ENCODE measurements at regions not wholly inside any gene's neighbourhood (a gene's known extent, or its start where the extent isn't known, plus 50 kb on each side); places are given as distances from the start of the nearest gene placed in this dataset.

GRCh38 chr4:123631786-123632692, 235.4 kb downstream of the SPRY1 start:
- TF ChIP-seq POLR2A (IDR thresholded peaks at IDR 0.05; ENCODE audit: low read depth, low read length) (no peak), POLR2AphosphoS5 (IDR thresholded peaks at IDR 0.05; ENCODE audit: low read depth, low read length) (no peak), TAF1 (IDR thresholded peaks at IDR 0.05; ENCODE audit: borderline replicate concordance, low read depth, low read length) (no peak)
- DNase-seq (ENCODE audit: insufficient read length) (no peak), FAIRE-seq (no peak)

- no peak for TF ChIP-seq POLR2AphosphoS5 (IDR thresholded peaks at IDR 0.05; ENCODE audit: low read depth, low read length)
- no peak for TF ChIP-seq TAF1 (IDR thresholded peaks at IDR 0.05; ENCODE audit: borderline replicate concordance, low read depth, low read length)
- no peak for TF ChIP-seq POLR2A (IDR thresholded peaks at IDR 0.05; ENCODE audit: low read depth, low read length)
- no peak for DNase-seq (ENCODE audit: insufficient read length)
- no peak for FAIRE-seq
These were observed 236.1 kb downstream of the SPRY1 start for GRCh38 chr4:123632693-123633030.

DNA sequence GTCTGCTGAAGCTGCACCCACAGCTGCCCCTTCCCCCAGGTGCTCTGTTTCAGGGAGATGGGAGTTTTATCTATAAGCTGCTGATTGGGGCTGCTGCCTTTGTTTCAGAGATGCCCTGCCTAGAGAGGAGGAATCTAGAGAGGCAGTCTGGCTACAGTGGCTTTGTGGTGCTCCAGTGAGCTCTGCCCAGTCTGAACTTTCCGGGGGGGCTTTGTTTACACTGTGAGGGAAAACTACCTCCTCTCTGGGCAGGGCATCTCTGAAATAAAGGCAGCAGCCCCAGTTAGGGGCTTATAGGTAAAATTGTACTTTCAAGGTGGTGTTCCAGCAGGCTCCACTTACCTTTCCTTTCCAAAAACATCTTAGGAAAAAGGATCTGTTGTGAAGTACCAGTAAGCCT, 242.2 kb downstream of the SPRY1 start:
- DNase-seq (ENCODE audit: insufficient read length) (no peak), FAIRE-seq (no peak)
- no peak for TF ChIP-seq POLR2AphosphoS5 (IDR thresholded peaks at IDR 0.05; ENCODE audit: low read depth, low read length)
- TF ChIP-seq TAF1 (IDR thresholded peaks at IDR 0.05; ENCODE audit: borderline replicate concordance, low read depth, low read length) = no peak

- no peak for FAIRE-seq
- no peak for DNase-seq (ENCODE audit: insufficient read length)
- TF ChIP-seq TAF1 (IDR thresholded peaks at IDR 0.05; ENCODE audit: borderline replicate concordance, low read depth, low read length) (no peak), POLR2A (IDR thresholded peaks at IDR 0.05; ENCODE audit: low read depth, low read length) (no peak), POLR2AphosphoS5 (IDR thresholded peaks at IDR 0.05; ENCODE audit: low read depth, low read length) (no peak)
These were observed 243.7 kb downstream of the SPRY1 start for GRCh38 chr4:123640271-123640670.

- FAIRE-seq (no peak), DNase-seq (ENCODE audit: insufficient read length) (no peak)
- TF ChIP-seq POLR2AphosphoS5 (IDR thresholded peaks at IDR 0.05; ENCODE audit: low read depth, low read length) (no peak), POLR2A (IDR thresholded peaks at IDR 0.05; ENCODE audit: low read depth, low read length) (no peak), TAF1 (IDR thresholded peaks at IDR 0.05; ENCODE audit: borderline replicate concordance, low read depth, low read length) (no peak)
These were observed 244.2 kb downstream of the SPRY1 start for GRCh38 chr4:123640824-123641223.

DNA sequence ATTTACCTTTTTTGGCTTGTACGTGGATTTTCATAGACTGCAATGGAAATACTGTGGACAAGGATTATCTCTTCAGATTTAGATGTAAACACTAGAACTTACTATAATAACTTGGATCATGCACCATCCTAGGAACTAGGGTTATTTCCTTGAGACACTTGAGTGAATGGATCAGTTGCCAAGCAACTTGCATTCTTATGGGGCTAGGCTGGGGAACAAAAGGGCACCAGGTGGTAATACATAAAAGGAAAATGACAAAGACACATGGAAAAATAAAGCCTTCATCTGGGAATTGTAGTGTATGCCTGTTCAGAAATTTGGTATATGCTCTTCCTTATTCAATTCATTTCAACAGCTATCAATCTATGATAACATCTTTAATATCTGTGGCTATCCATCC, 247.1 kb downstream of the SPRY1 start:
- no peak for FAIRE-seq
- TF ChIP-seq POLR2AphosphoS5 (IDR thresholded peaks at IDR 0.05; ENCODE audit: low read depth, low read length) (no peak), POLR2A (IDR thresholded peaks at IDR 0.05; ENCODE audit: low read depth, low read length) (no peak), TAF1 (IDR thresholded peaks at IDR 0.05; ENCODE audit: borderline replicate concordance, low read depth, low read length) (no peak)
- no peak for DNase-seq (ENCODE audit: insufficient read length)

DNA sequence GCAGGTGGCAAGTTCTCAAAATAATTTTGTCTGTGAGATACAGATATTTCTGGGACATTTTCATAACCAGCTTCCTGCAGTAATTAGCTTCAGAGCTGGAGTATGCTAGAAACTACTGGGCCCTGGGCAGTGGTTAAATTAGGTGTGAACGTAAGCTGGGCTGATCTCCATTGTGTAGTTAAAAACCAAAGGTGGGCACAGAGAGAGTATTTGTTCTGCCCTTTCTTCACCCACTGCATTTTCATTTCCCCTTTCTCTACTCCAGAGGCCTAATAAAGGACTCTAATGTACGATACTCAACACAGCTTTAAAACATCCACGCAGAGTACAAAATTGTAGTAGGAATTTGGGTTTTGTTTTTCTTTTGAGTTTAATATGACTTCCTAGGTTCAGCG, 252.7 kb downstream of the SPRY1 start:
- FAIRE-seq (no peak), DNase-seq (ENCODE audit: insufficient read length) (no peak)
- TF ChIP-seq POLR2A (IDR thresholded peaks at IDR 0.05; ENCODE audit: low read depth, low read length) (no peak), TAF1 (IDR thresholded peaks at IDR 0.05; ENCODE audit: borderline replicate concordance, low read depth, low read length) (no peak), POLR2AphosphoS5 (IDR thresholded peaks at IDR 0.05; ENCODE audit: low read depth, low read length) (no peak)

- no peak for DNase-seq (ENCODE audit: insufficient read length)
- FAIRE-seq = no peak
- TF ChIP-seq POLR2A (IDR thresholded peaks at IDR 0.05; ENCODE audit: low read depth, low read length) (no peak), POLR2AphosphoS5 (IDR thresholded peaks at IDR 0.05; ENCODE audit: low read depth, low read length) (no peak), TAF1 (IDR thresholded peaks at IDR 0.05; ENCODE audit: borderline replicate concordance, low read depth, low read length) (no peak)
These were observed 253.2 kb downstream of the SPRY1 start for GRCh38 chr4:123649645-123650391.

DNA sequence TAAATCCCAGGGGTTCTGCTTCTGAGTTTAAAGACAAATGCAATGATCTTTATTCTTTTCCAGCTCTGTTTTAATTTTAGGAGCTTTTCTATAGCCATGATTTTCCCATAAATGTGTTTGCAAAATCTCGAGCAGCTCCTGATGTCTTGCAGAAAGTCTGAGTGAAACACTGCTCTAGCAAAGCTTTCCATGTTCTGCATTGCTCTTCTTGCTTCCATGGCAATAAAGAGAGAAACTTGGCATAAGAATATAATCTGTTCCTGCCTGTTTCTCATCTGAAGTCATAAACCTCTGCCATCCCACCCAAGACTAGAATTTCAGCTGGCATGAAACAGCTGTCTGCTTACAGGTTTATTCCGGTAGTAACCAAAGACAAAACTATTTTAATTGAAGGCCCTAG, 254.5 kb downstream of the SPRY1 start:
- no peak for TF ChIP-seq POLR2AphosphoS5 (IDR thresholded peaks at IDR 0.05; ENCODE audit: low read depth, low read length)
- TF ChIP-seq TAF1 (IDR thresholded peaks at IDR 0.05; ENCODE audit: borderline replicate concordance, low read depth, low read length) = no peak
- no peak for TF ChIP-seq POLR2A (IDR thresholded peaks at IDR 0.05; ENCODE audit: low read depth, low read length)
- FAIRE-seq (no peak), DNase-seq (ENCODE audit: insufficient read length) (no peak)

DNA sequence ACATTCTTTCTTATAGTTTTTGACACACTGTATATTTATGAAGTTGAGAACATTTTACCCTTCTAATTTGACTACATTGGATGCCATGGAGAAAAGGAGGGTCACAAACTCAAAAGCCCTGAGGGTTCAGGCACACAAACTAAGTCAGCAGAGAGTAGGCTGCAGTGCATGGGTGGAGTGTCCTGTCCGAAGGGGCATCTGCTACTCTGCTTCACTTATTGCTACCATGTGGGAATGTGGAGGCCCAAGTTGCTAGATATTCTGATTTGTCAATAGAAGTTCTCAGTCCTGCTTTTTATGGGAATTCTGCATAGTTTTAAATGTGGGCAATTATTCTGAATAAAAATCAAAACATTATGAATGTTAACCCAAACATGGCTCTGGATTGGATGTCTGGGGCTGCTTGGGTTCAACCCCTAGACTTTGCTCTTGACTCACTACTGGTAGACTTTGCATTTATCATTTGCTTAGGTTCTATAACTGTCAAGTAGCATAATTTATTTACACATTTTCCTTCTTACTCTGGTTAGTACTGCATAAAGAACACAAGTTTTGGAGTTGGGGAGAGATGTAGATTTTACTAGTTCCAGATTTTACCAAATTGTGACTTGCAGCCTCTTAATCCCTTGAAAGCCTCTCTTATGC, 255.1 kb downstream of the SPRY1 start:
- TF ChIP-seq POLR2AphosphoS5 (IDR thresholded peaks at IDR 0.05; ENCODE audit: low read depth, low read length) (no peak), POLR2A (IDR thresholded peaks at IDR 0.05; ENCODE audit: low read depth, low read length) (no peak), TAF1 (IDR thresholded peaks at IDR 0.05; ENCODE audit: borderline replicate concordance, low read depth, low read length) (no peak)
- FAIRE-seq (no peak), DNase-seq (ENCODE audit: insufficient read length) (no peak)

- DNase-seq (ENCODE audit: insufficient read length) (no peak), FAIRE-seq (no peak)
- no peak for TF ChIP-seq POLR2A (IDR thresholded peaks at IDR 0.05; ENCODE audit: low read depth, low read length)
- TF ChIP-seq TAF1 (IDR thresholded peaks at IDR 0.05; ENCODE audit: borderline replicate concordance, low read depth, low read length) = no peak
- TF ChIP-seq POLR2AphosphoS5 (IDR thresholded peaks at IDR 0.05; ENCODE audit: low read depth, low read length) = no peak
These were observed 255.9 kb downstream of the SPRY1 start for GRCh38 chr4:123652476-123652875.

All from GM12892 (cell line).